DND-41 (cell line): ENCODE measurements at regions not wholly inside any gene's neighbourhood (a gene's known extent, or its start where the extent isn't known, plus 50 kb on each side); places are given as distances from the start of the nearest gene placed in this dataset.

Experiments used
- ATAC-seq: fragments of 200-7000 bp; cut with Tn5 transposase; 3 replicates; pipeline ENCODE4 v1.9.1; 2021; ENCODE audit warnings: low read depth; ENCODE audit not compliant: insufficient read depth
- DNase-seq: peaks from one replicate; pipeline ENCODE4 v3.0.0-alpha.2; 2020
- H2AFZ ChIP-seq: 2 replicates; pipeline ENCODE4 v1.6.0; 2012; ENCODE audit warnings: low read depth, low read length
- H3K27ac ChIP-seq: 2 replicates; pipeline ENCODE4 v1.5.1; 2012; ENCODE audit warnings: low read length, inconsistent platforms
- H3K27me3 ChIP-seq: fragments of 200-600 bp; sonication (generic); 2 replicates; pipeline ENCODE4 v1.6.0; 2012; ENCODE audit warnings: low read length, mild to moderate bottlenecking, inconsistent platforms; ENCODE audit not compliant: insufficient read depth, poor library complexity
- H3K36me3 ChIP-seq: 2 replicates; pipeline ENCODE4 v1.5.1; 2012; ENCODE audit warnings: low read length, inconsistent platforms; ENCODE audit not compliant: insufficient read depth
- H3K4me1 ChIP-seq: 2 replicates; pipeline ENCODE4 v1.5.1; 2012; ENCODE audit warnings: mild to moderate bottlenecking, low read length; ENCODE audit not compliant: insufficient read depth
- H3K4me2 ChIP-seq: 2 replicates; pipeline ENCODE4 v1.6.0; 2012; ENCODE audit warnings: mild to moderate bottlenecking, moderate library complexity, low read length, inconsistent platforms; ENCODE audit not compliant: insufficient read depth
- H3K4me3 ChIP-seq, 2 experiments: fragments of 200-600 bp in 1 of 2; shearing (Covaris generic) in 1 of 2; 2 replicates each; pipeline ENCODE4 v1.5.1; 2012 to 2016; ENCODE audit warnings: inconsistent platforms in 2 of 2, low read length in 2 of 2, mild to moderate bottlenecking in 2 of 2, low read depth in 1 of 2, moderate library complexity in 1 of 2
- H3K79me2 ChIP-seq: 2 replicates; pipeline ENCODE4 v1.6.0; 2012; ENCODE audit warnings: low read length, inconsistent platforms; ENCODE audit not compliant: insufficient read depth
- H3K9ac ChIP-seq: 2 replicates; pipeline ENCODE4 v1.6.0; 2012; ENCODE audit warnings: low read depth, mild to moderate bottlenecking, inconsistent platforms, low read length, moderate library complexity
- H3K9me3 ChIP-seq: 2 replicates; pipeline ENCODE4 v1.5.1; 2012; ENCODE audit warnings: low read length, moderate library complexity, mild to moderate bottlenecking, inconsistent platforms; ENCODE audit not compliant: insufficient read depth, severe bottlenecking
- H4K20me1 ChIP-seq: 2 replicates; pipeline ENCODE4 v1.6.0; 2012; ENCODE audit warnings: low read length; ENCODE audit not compliant: insufficient read depth
- CTCF ChIP-seq: IDR thresholded peaks from 2 replicates; pipeline ENCODE4 v1.5.1; 2012; ENCODE audit warnings: borderline replicate concordance, low read length, moderate library complexity, mild to moderate bottlenecking; ENCODE audit not compliant: poor library complexity, severe bottlenecking; ENCODE audit errors: extremely low read depth
- EZH2 ChIP-seq: IDR thresholded peaks from 3 replicates; pipeline ENCODE4 v1.6.1; 2012; ENCODE audit warnings: borderline replicate concordance, low read depth, mild to moderate bottlenecking, moderate library complexity, low read length, inconsistent platforms; ENCODE audit not compliant: severe bottlenecking

GRCh38 chr2:129768485-129769184, 210.8 kb upstream of the RAB6C start:
- Histone ChIP-seq H3K9ac (no peak overlapping the region), H3K9me3 (no peaks in the 10 kb centered on the region), H3K27me3 (no peaks in the 10 kb centered on the region), H3K4me3 (no peak overlapping the region), H3K4me2 (no peak overlapping the region), H4K20me1 (no peaks in the 10 kb centered on the region), H2AFZ (no peak overlapping the region), H3K27ac (no peak overlapping the region), H3K4me1 (no peaks in the 10 kb centered on the region), H3K79me2 (no peaks in the 10 kb centered on the region), H3K36me3 (no peaks in the 10 kb centered on the region)
- DNase-seq (no peak), ATAC-seq (no peak)
- TF ChIP-seq CTCF (no peak), EZH2 (no peak)

GRCh38 chr2:129769185-129769991, 210.1 kb upstream of the RAB6C start:
- Histone ChIP-seq H3K79me2 (no peaks in the 10 kb centered on the region), H4K20me1 (no peaks in the 10 kb centered on the region), H3K9ac (no peak overlapping the region), H3K36me3 (no peaks in the 10 kb centered on the region), H3K4me1 (no peaks in the 10 kb centered on the region), H2AFZ (no peak overlapping the region), H3K4me3 (no peak overlapping the region), H3K9me3 (no peaks in the 10 kb centered on the region), H3K27me3 (no peaks in the 10 kb centered on the region), H3K27ac (no peak overlapping the region), H3K4me2 (no peak overlapping the region)
- DNase-seq = no peak
- TF ChIP-seq EZH2 (no peak), CTCF (no peak)
- ATAC-seq = no peak

- Histone ChIP-seq H3K4me3 (no peak overlapping the region), H3K4me1 (no peaks in the 10 kb centered on the region), H3K4me2 (no peak overlapping the region), H4K20me1 (no peaks in the 10 kb centered on the region), H3K27ac (no peak overlapping the region), H3K27me3 (peaks cover 2% of the 10 kb centered on the region), H3K9me3 (no peaks in the 10 kb centered on the region), H3K9ac (no peak overlapping the region), H3K36me3 (no peaks in the 10 kb centered on the region), H2AFZ (no peak overlapping the region), H3K79me2 (no peaks in the 10 kb centered on the region)
- DNase-seq (no peak), ATAC-seq (no peak)
- TF ChIP-seq CTCF = no peak
- no peak for TF ChIP-seq EZH2
These were observed 207.9 kb upstream of the RAB6C start for GRCh38 chr2:129771418-129772189.
